Endodermal cell (in vitro differentiated cells): ENCODE measurements at regions not wholly inside any gene's neighbourhood (a gene's known extent, or its start where the extent isn't known, plus 50 kb on each side); places are given as distances from the start of the nearest gene placed in this dataset.
"Not testable (repeated sequence)": the region's sequence is repeated elsewhere in the genome, so short reads cannot be mapped to it uniquely, and the experiment has no call there.

ENCODE experiments used
- DNase-seq: peaks from one replicate; pipeline ENCODE4 v3.0.0-alpha.2; 2017
- H3K27ac ChIP-seq: 2 replicates; pipeline ENCODE4 v1.5.1; 2013; ENCODE audit warnings: mild to moderate bottlenecking, low read depth, low read length, moderate library complexity
- H3K27me3 ChIP-seq: 2 replicates; pipeline ENCODE4 v1.6.1; 2013; ENCODE audit warnings: mild to moderate bottlenecking, low read length, moderate library complexity; ENCODE audit not compliant: insufficient read depth, control insufficient read depth, poor library complexity, severe bottlenecking
- H3K36me3 ChIP-seq: 2 replicates; pipeline ENCODE4 v1.7.0; 2013; ENCODE audit warnings: mild to moderate bottlenecking, low read length, moderate library complexity; ENCODE audit not compliant: control insufficient read depth, insufficient read depth
- H3K4me1 ChIP-seq: one replicate; pipeline ENCODE4 v1.7.0; 2013; ENCODE audit warnings: low read length; ENCODE audit not compliant: control insufficient read depth, insufficient read depth
- H3K4me3 ChIP-seq: 2 replicates; pipeline ENCODE4 v1.5.1; 2013; ENCODE audit warnings: mild to moderate bottlenecking, low read length, moderate library complexity
- H3K9ac ChIP-seq: 2 replicates; pipeline ENCODE4 v1.6.1; 2013; ENCODE audit warnings: mild to moderate bottlenecking, low read length, moderate library complexity; ENCODE audit not compliant: poor library complexity, severe bottlenecking; ENCODE audit errors: extremely low read depth
- H3K9me3 ChIP-seq: 2 replicates; pipeline ENCODE4 v1.6.1; 2013; ENCODE audit warnings: mild to moderate bottlenecking, low read length, moderate library complexity; ENCODE audit not compliant: control insufficient read depth
- H3K27ac Mint-ChIP-seq: 2 replicates; pipeline ENCODE4 v1.8.0; 2020; ENCODE audit warnings: mixed read lengths
- H3K27me3 Mint-ChIP-seq: 2 replicates; pipeline ENCODE4 v1.8.0; 2021; ENCODE audit warnings: mild to moderate bottlenecking, mixed read lengths; ENCODE audit not compliant: insufficient read depth
- H3K36me3 Mint-ChIP-seq: 2 replicates; pipeline ENCODE4 v1.8.0; 2020; ENCODE audit warnings: low read depth, mixed read lengths
- H3K4me1 Mint-ChIP-seq: 2 replicates; pipeline ENCODE4 v1.8.0; 2020; ENCODE audit warnings: mixed read lengths
- H3K4me3 Mint-ChIP-seq: 2 replicates; pipeline ENCODE4 v1.8.0; 2020; ENCODE audit warnings: mild to moderate bottlenecking, moderate library complexity, mixed read lengths
- H3K9me3 Mint-ChIP-seq: 2 replicates; pipeline ENCODE4 v1.8.0; 2020; ENCODE audit warnings: mild to moderate bottlenecking, mixed read lengths
- WGBS, 2 experiments: methylation state at CpG; one replicate each; pipeline versions ENCODE4 v1.1.5 to v1.1.7; 2013; ENCODE audit warnings: missing lambda C conversion rate in 2 of 2, mixed read lengths in 1 of 2; ENCODE audit not compliant: insufficient coverage in 1 of 2, insufficient read length in 1 of 2; 5-methylcytosine and 5-hydroxymethylcytosine counted together
- TF ChIP-seq, protein P1 (sequence below): fragments of 200-600 bp; sonication (generic); conservative IDR thresholded peaks from 2 replicates; pipeline ENCODE4 v1.5.0; 2021; ENCODE audit warnings: antibody characterized with exemption, mild to moderate bottlenecking

DNA sequence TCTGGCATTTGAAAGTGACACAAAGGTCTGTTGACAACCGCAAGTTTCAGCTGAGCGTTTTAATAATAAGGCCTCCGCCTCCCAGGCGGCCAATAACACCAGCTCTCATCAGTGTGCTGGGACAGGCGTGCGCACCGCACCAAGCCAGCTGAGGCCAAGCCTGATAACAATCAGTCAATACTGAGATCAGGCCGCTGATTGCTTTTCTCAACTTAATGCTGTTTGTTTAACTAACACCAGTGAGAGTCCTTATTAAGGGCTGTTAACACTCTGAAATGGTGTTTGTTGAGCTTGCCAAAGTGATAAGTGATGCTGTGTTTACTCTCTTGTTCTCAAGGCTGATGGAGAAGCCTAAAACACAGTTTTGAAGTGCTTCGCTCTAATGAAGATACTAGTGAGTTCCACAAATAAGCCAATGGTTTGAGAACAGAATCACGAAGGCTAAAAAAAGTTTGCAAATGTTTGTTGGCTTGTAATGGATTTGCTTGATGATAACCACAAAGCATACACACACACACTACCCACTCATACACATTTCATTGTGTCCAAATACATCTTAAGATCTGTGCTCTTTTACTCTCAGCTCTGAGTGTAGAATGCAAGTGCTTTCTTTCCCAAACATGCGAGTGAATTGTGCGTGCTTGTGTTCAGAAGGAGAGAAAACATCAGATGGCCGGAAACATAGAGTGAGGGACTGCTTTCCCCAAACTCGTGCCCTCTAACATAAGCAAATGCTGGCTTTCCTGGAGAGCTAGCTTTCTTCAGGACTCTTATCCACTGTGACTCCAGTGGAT, 330.4 kb upstream of the KLF4 start:
- peaks cover 96% of the 10 kb centered on the region for H3K27me3 ChIP-seq
- no peak overlapping the region for H3K4me3 ChIP-seq
- H3K9me3 ChIP-seq = no peaks in the 10 kb centered on the region
- peaks cover 19% of the 10 kb centered on the region for H3K4me1 Mint-ChIP-seq
- H3K36me3 ChIP-seq = no peaks in the 10 kb centered on the region
- no peak overlapping the region for H3K27ac ChIP-seq
- peaks cover 5% of the 10 kb centered on the region for H3K4me1 ChIP-seq
- H3K27ac Mint-ChIP-seq = no peak overlapping the region
- DNase-seq = peak; percentile 72
- peaks cover 16% of the 10 kb centered on the region for H3K9me3 Mint-ChIP-seq
- H3K9ac ChIP-seq = no peak overlapping the region
- no peaks in the 10 kb centered on the region for H3K36me3 Mint-ChIP-seq
- H3K4me3 Mint-ChIP-seq = no peak overlapping the region
- WGBS, 2 experiments = 60% methylated on average over 11 to 14 of the region's 14 CpGs
- TF ChIP-seq, protein P1, sequence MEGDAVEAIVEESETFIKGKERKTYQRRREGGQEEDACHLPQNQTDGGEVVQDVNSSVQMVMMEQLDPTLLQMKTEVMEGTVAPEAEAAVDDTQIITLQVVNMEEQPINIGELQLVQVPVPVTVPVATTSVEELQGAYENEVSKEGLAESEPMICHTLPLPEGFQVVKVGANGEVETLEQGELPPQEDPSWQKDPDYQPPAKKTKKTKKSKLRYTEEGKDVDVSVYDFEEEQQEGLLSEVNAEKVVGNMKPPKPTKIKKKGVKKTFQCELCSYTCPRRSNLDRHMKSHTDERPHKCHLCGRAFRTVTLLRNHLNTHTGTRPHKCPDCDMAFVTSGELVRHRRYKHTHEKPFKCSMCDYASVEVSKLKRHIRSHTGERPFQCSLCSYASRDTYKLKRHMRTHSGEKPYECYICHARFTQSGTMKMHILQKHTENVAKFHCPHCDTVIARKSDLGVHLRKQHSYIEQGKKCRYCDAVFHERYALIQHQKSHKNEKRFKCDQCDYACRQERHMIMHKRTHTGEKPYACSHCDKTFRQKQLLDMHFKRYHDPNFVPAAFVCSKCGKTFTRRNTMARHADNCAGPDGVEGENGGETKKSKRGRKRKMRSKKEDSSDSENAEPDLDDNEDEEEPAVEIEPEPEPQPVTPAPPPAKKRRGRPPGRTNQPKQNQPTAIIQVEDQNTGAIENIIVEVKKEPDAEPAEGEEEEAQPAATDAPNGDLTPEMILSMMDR = no peak
- peaks cover 98% of the 10 kb centered on the region for H3K27me3 Mint-ChIP-seq

DNA sequence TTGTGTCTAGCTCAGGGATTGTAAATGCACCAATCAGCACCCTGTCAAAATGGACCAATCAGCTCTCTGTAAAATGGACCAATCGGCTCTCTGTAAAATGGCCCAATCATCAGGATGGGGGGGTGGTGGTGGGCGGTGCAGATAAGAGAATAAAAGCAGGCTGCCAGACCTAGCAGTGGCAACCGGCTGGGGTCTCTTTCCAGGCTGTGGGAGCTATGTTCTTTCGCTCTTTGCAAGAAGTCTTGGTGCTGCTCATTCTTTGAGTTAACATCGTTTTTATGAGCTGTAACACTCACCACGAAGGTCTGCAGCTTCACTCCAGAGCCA, 328.9 kb upstream of the KLF4 start:
- H3K4me1 ChIP-seq, H3K36me3 ChIP-seq, H3K27ac ChIP-seq, H3K9ac ChIP-seq, H3K4me3 ChIP-seq, H3K4me3 Mint-ChIP-seq, H3K27ac Mint-ChIP-seq, H3K36me3 Mint-ChIP-seq, DNase-seq, H3K9me3 ChIP-seq: not testable (repeated sequence)
- H3K27me3 Mint-ChIP-seq = peaks cover 98% of the 10 kb centered on the region
- 91 to 92% methylated on average over 6 of the region's 6 CpGs for WGBS, 2 experiments
- H3K9me3 Mint-ChIP-seq = peaks cover 16% of the 10 kb centered on the region
- H3K4me1 Mint-ChIP-seq = peaks cover 19% of the 10 kb centered on the region
- H3K27me3 ChIP-seq = peaks cover 96% of the 10 kb centered on the region

DNA sequence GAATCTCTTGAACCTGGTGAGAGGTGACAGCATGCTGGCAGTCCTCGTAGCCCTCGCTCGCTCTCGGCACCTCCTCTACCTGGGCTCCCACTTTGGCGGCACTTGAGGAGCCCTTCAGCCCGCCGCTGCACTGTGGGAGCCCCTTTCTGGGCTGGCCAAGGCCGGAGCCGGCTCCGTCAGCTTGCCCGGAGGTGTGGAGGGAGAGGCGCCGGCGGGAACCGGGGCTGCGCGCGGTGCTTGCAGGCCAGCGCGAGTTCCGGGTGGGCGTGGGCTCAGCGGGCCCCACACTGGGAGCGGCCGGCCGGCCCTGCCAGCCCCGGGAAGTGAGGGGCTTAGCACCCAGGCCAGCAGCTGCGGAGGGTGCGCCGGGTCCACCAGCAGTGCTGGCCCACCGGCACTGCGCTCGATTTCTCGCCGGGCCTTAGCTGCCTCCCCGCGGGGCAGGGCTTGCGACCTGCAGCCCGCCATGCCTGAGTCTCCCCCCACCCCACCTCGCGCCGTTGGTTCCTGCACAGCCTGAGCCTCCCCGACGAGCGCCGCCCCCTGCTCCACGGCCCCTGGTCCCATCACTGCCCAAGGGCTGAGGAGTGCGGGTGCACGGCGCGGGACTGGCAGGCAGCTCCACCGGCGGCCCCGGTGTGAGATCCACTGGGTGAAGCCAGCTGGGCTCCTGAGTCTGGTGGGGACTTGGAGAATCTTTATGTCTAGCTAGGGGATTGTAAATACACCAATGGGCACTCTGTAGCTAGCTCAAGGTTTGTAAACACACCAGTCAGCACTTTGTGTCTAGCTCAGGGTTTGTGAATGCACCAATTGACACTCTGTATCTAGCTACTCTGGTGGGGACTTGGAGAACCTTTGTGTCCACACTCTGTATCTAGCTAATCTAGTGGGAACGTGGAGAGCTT, 328.3 kb upstream of the KLF4 start:
- 93 to 96% methylated on average over 16 to 55 of the region's 55 CpGs for WGBS, 2 experiments
- peaks cover 98% of the 10 kb centered on the region for H3K27me3 Mint-ChIP-seq
- not testable (repeated sequence) for DNase-seq

DNA sequence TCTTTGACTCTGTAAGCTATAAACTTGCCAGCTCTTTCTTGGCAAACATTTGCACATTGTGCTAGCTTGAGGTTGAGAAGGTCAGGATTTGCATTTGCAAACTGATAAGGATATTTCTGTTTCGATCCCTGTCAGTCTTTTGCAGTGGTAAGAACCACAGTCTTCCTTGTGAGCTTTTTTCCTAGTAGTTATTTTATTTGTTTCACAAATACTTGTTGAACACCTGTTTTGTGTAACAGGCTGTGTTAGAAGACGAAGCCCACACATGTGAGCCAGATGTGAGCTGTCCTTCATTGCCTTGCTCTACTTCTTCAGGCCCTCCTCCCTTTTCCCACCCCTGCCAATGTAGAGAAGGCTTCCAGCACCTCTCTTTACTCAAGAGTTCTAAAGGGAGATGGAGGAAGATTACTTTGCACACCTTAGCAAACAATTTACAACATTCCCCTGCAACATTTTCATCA, 327.0 kb upstream of the KLF4 start:
- Mint-ChIP-seq H3K27ac (no peak overlapping the region), H3K36me3 (no peaks in the 10 kb centered on the region), H3K9me3 (peaks cover 17% of the 10 kb centered on the region), H3K4me3 (no peak overlapping the region), H3K4me1 (peaks cover 19% of the 10 kb centered on the region), H3K27me3 (peaks cover 98% of the 10 kb centered on the region)
- TF ChIP-seq, protein P1 = no peak
- Histone ChIP-seq H3K9ac (no peak overlapping the region), H3K27me3 (peaks cover 96% of the 10 kb centered on the region), H3K9me3 (no peaks in the 10 kb centered on the region), H3K4me1 (peaks cover 5% of the 10 kb centered on the region), H3K36me3 (no peaks in the 10 kb centered on the region), H3K27ac (no peak overlapping the region), H3K4me3 (no peak overlapping the region)
- WGBS, 2 experiments = 83 to 84% methylated on average over 1 to 2 of the region's 2 CpGs
- no peak for DNase-seq

More for the DNA sequence above, 328.3 kb upstream of the KLF4 start:
- peaks cover 96% of the 10 kb centered on the region for H3K27me3 ChIP-seq
- H3K4me3 Mint-ChIP-seq, H3K4me3 ChIP-seq, H3K4me1 ChIP-seq, H3K9me3 ChIP-seq, H3K36me3 Mint-ChIP-seq, H3K36me3 ChIP-seq, H3K27ac ChIP-seq, H3K27ac Mint-ChIP-seq, H3K9ac ChIP-seq: not testable (repeated sequence)
- Mint-ChIP-seq H3K4me1 (peaks cover 19% of the 10 kb centered on the region), H3K9me3 (peaks cover 16% of the 10 kb centered on the region)
